Prostate gland (tissue), 2 donors: ENCODE measurements at regions not wholly inside any gene's neighbourhood (a gene's known extent, or its start where the extent isn't known, plus 50 kb on each side); places are given as distances from the start of the nearest gene placed in this dataset.

Source experiments
- DNase-seq: peaks from one replicate; pipeline ENCODE4 v3.0.0-alpha.2; 2019; ENCODE audit warnings: low spot score
- H3K27ac ChIP-seq, 2 donors: fragments of 200-600 bp; sonication (generic); 2 replicates each; pipeline ENCODE4 v1.5.1; 2017 to 2019
- H3K27me3 ChIP-seq: fragments of 200-600 bp; sonication (generic); replicated peaks from 2 replicates; pipeline ENCODE4 v1.5.1; 2019; ENCODE audit not compliant: insufficient read depth
- H3K36me3 ChIP-seq, 2 donors: fragments of 200-600 bp; sonication (generic); 1 replicate in 1 of 2; 2 replicates in 1 of 2; pipeline versions ENCODE4 v1.5.1 to v1.8.1; 2017 to 2019
- H3K4me1 ChIP-seq: fragments of 200-600 bp; sonication (generic); replicated peaks from 2 replicates; pipeline ENCODE4 v1.5.1; 2019
- H3K4me3 ChIP-seq, 2 donors: fragments of 200-600 bp; sonication (generic); 2 replicates each; pipeline ENCODE4 v1.5.1; 2017 to 2019
- H3K9me3 ChIP-seq: fragments of 200-600 bp; sonication (generic); 2 replicates; pipeline ENCODE4 v1.5.1; 2017
- POLR2A ChIP-seq: fragments of 450-650 bp; IDR thresholded peaks from one replicate; pipeline ENCODE4 v1.6.1; 2016; ENCODE audit warnings: antibody characterized with exemption, mild to moderate bottlenecking
- POLR2AphosphoS5 ChIP-seq: sonication (generic); formaldehyde crosslinking; IDR thresholded peaks from one replicate; pipeline ENCODE4 v1.6.1; 2017; ENCODE audit warnings: antibody characterized with exemption
- WGBS: methylation state at CpG from one replicate; pipeline ENCODE4 v1.1.5; 2018; 5-methylcytosine and 5-hydroxymethylcytosine counted together
- intact Hi-C: fragments of 100-400 bp; cut with DNase I; formaldehyde crosslinking; loops from one replicate; pipeline ENCODE4 v1.14.2; 2022
- TF ChIP-seq, protein P1 (sequence below), 4 experiments: fragments of 200-600 bp in 2 of 4; fragments of 450-650 bp in 2 of 4; sonication (generic) in 2 of 4; IDR thresholded peaks; 1 replicate in 3 of 4; 2 replicates in 1 of 4; pipeline ENCODE4 v1.5.1; 2016 to 2019; ENCODE audit warnings: antibody characterized with exemption in 4 of 4, mild to moderate bottlenecking in 2 of 4, moderate library complexity in 2 of 4

DNA sequence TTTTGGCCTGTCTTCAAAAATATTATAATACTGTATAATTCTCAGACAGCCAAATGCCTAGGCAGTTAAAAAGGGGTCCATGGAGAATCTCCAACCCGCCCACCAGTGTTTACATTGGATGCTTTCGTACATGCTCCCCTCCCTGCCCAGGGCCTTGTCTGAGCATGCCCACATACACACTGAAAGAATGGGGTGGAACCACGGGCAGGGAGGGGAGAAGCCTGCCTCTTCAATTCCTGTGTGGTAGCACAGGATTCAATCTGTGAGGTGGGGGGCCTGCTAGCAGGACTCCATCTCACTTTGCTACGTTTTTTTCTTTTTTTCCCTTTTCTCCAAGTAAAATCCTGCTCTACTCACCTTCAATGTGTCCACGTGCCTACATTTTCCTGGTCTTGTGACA, 314.7 kb upstream of the GRAMD2B start:
- H3K36me3 ChIP-seq: no peaks in the 10 kb centered on the region
- TF ChIP-seq POLR2AphosphoS5: no peak
- TF ChIP-seq POLR2A: no peak
- TF ChIP-seq, protein P1, sequence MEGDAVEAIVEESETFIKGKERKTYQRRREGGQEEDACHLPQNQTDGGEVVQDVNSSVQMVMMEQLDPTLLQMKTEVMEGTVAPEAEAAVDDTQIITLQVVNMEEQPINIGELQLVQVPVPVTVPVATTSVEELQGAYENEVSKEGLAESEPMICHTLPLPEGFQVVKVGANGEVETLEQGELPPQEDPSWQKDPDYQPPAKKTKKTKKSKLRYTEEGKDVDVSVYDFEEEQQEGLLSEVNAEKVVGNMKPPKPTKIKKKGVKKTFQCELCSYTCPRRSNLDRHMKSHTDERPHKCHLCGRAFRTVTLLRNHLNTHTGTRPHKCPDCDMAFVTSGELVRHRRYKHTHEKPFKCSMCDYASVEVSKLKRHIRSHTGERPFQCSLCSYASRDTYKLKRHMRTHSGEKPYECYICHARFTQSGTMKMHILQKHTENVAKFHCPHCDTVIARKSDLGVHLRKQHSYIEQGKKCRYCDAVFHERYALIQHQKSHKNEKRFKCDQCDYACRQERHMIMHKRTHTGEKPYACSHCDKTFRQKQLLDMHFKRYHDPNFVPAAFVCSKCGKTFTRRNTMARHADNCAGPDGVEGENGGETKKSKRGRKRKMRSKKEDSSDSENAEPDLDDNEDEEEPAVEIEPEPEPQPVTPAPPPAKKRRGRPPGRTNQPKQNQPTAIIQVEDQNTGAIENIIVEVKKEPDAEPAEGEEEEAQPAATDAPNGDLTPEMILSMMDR (IDR thresholded peaks at IDR 0.05): no peak
- no peaks in the 10 kb centered on the region for H3K27me3 ChIP-seq
- 55% methylated on average over 5 of the region's 5 CpGs for WGBS
- no peak overlapping the region for H3K4me3 ChIP-seq
- intact Hi-C loops: no loop called here
- no peak overlapping the region for H3K27ac ChIP-seq
- no peaks in the 10 kb centered on the region for H3K9me3 ChIP-seq
- H3K4me1 ChIP-seq: no peaks in the 10 kb centered on the region
- no peak for DNase-seq

DNA sequence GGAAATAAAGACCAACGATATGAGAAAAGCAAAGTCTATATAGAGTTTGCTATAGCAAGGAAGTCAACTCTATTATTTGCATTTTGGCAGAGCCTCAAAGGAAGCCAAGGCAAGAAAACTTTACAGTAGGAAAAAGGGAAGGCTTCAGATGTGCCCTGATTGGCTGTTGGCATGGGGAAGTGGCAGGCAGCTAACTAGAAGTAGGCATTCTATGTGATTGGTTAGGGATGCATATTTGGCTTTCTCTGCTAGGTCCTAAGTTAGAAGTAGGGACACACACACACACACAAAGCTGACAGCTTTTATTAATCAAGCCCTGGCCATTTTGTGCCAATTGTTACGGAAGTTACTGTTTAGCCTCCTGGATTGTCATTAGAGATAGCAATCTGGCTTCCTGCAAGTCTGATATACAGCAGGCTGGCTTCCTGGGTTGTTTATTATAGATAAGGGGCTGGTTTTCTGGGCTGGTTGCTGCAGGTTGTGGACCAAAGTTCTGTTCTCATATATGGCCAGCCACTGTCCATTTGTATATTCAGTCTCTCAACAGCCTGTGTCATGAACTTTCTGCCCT, 308.1 kb upstream of the GRAMD2B start:
- TF ChIP-seq, protein P1 (IDR thresholded peaks at IDR 0.05): no peak
- TF ChIP-seq POLR2AphosphoS5 (no peak), POLR2A (no peak)
- Histone ChIP-seq H3K9me3 (no peaks in the 10 kb centered on the region), H3K36me3 (no peaks in the 10 kb centered on the region), H3K4me3 (no peak overlapping the region), H3K27ac (no peak overlapping the region), H3K27me3 (peaks cover 3% of the 10 kb centered on the region), H3K4me1 (no peaks in the 10 kb centered on the region)
- DNase-seq: no peak
- intact Hi-C loops: no loop called here
- 29% methylated on average over 2 of the region's 2 CpGs for whole genome bisulfite sequencing

DNA sequence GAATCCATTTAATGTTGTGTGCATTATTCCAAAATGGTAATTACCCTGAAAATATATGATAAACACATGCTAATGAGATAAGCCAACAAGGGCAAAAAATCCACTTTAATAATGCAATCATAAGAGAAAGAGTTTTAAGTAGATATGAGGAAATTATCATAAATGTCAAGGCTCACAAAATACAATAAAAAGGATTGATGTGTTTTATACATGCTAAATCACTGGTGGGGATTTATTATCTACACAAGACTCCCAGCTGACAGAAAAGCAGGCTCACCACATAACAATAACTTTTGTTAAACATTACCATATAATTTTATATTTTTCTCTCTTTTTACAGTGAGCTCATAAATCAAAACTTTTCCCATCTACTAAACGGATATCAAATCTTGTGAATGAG, 306.2 kb upstream of the GRAMD2B start:
- WGBS: 24% methylated on average over 1 of the region's 1 CpG
- DNase-seq: no peak
- no peaks in the 10 kb centered on the region for H3K4me1 ChIP-seq
- TF ChIP-seq POLR2A (no peak), POLR2AphosphoS5 (no peak)
- TF ChIP-seq, protein P1 (IDR thresholded peaks at IDR 0.05): no peak
- H3K36me3 ChIP-seq: no peaks in the 10 kb centered on the region
- intact Hi-C loops: no loop called here
- no peak overlapping the region for H3K4me3 ChIP-seq
- H3K27ac ChIP-seq: no peak overlapping the region
- H3K9me3 ChIP-seq: no peaks in the 10 kb centered on the region
- H3K27me3 ChIP-seq: peaks cover 3% of the 10 kb centered on the region

DNA sequence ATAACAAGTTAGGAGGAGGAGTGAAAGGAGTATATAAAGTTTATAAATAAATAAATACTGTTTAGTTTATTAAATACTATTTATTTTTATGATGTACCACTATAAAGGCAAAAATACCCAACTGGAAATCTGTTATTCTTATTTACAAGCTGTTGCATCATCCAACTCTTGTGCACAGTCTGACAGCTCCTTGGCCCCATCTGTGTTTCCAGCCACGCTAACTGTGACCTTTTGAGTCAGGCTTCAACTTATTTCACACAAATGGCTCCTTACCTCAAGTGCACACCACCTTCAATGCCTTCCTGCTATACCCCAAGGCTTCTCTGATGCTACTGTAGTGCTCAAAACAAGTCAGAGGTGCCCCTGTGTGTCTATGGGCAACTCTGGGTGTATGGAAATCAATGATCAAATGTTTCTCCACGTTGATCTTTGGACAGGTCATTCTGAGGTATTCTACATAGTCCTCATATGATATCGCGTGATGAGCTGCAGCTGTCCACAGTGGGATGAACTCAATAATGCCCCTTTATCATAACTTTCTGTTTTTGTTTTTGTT, 303.2 kb upstream of the GRAMD2B start:
- no peaks in the 10 kb centered on the region for H3K4me1 ChIP-seq
- no peaks in the 10 kb centered on the region for H3K9me3 ChIP-seq
- no peak overlapping the region for H3K27ac ChIP-seq
- no peak for DNase-seq
- H3K36me3 ChIP-seq: no peaks in the 10 kb centered on the region
- intact Hi-C loops: no loop called here
- H3K4me3 ChIP-seq: no peak overlapping the region
- peaks cover 3% of the 10 kb centered on the region for H3K27me3 ChIP-seq
- WGBS: 87% methylated on average over 4 of the region's 4 CpGs
- no peak for TF ChIP-seq POLR2A
- TF ChIP-seq, protein P1 (IDR thresholded peaks at IDR 0.05): no peak
- no peak for TF ChIP-seq POLR2AphosphoS5

DNA sequence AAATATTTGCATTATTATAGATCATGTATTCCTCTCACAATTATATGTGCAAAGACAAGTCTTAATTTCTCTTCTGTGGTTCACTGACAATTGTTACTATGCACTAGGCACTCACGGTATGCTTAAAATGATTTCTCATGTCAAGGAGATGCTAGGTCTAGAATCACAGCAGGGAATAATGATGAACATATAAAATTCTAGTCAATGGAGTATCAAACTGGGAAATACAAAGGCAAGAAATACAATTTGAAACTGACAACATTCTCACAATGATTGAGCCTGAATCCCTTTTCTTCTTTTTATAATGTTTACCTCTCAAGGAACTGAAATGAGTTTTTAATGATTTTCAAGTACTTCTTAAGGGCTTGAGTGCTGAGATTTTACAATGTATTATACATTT, 302.3 kb upstream of the GRAMD2B start:
- intact Hi-C loops: no loop called here
- TF ChIP-seq, protein P1 (IDR thresholded peaks at IDR 0.05): no peak
- TF ChIP-seq POLR2A: no peak
- no peak for TF ChIP-seq POLR2AphosphoS5
- 65% methylated on average over 1 of the region's 1 CpG for WGBS
- no peaks in the 10 kb centered on the region for H3K9me3 ChIP-seq
- no peaks in the 10 kb centered on the region for H3K36me3 ChIP-seq
- no peak overlapping the region for H3K27ac ChIP-seq
- no peak for DNase-seq
- peaks cover 3% of the 10 kb centered on the region for H3K27me3 ChIP-seq
- H3K4me1 ChIP-seq: no peaks in the 10 kb centered on the region
- H3K4me3 ChIP-seq: no peak overlapping the region
